ENCODE measurements at regions not wholly inside any gene's neighbourhood (a gene's known extent, or its start where the extent isn't known, plus 50 kb on each side); places are given as distances from the start of the nearest gene placed in this dataset.

- no peak for TF ChIP-seq POLR2A (IDR thresholded peaks at IDR 0.05)
- no peak for TF ChIP-seq POLR2AphosphoS5 (IDR thresholded peaks at IDR 0.05)
- TF ChIP-seq CTCF (IDR thresholded peaks at IDR 0.05), result no peak
- Histone ChIP-seq H3K27me3 (replicated peaks; ENCODE audit: insufficient read depth) (no peaks in the 10 kb centered on the region), H3K27ac (no peak overlapping the region), H3K36me3 (no peaks in the 10 kb centered on the region), H3K4me3 (no peak overlapping the region), H3K9me3 (no peaks in the 10 kb centered on the region), H3K4me1 (replicated peaks) (no peaks in the 10 kb centered on the region)
- no peak for DNase-seq (ENCODE audit: low spot score)
- intact Hi-C loops (cut with DNase I), result no loop called here
- 93% methylated on average over 5 of the region's 5 CpGs for WGBS
These were observed 301.4 kb upstream of the CNTN6 start for GRCh38 chr3:791442-791841.

GRCh38 chr3:792630-793029, 300.2 kb upstream of the CNTN6 start:
- Histone ChIP-seq H3K27me3 (replicated peaks; ENCODE audit: insufficient read depth) (no peaks in the 10 kb centered on the region), H3K4me3 (no peak overlapping the region), H3K9me3 (no peaks in the 10 kb centered on the region), H3K4me1 (replicated peaks) (no peaks in the 10 kb centered on the region), H3K36me3 (no peaks in the 10 kb centered on the region), H3K27ac (no peak overlapping the region)
- TF ChIP-seq CTCF (IDR thresholded peaks at IDR 0.05), result no peak
- TF ChIP-seq POLR2AphosphoS5 (IDR thresholded peaks at IDR 0.05), result no peak
- no peak for TF ChIP-seq POLR2A (IDR thresholded peaks at IDR 0.05)
- intact Hi-C loops (cut with DNase I), result no loop called here
- no peak for DNase-seq (ENCODE audit: low spot score)
- WGBS, result 61% methylated on average over 8 of the region's 8 CpGs

GRCh38 chr3:804211-804610, 288.6 kb upstream of the CNTN6 start:
- H3K4me1 ChIP-seq (replicated peaks), result no peaks in the 10 kb centered on the region
- H3K4me3 ChIP-seq, result no peak overlapping the region
- H3K27me3 ChIP-seq (replicated peaks; ENCODE audit: insufficient read depth), result no peaks in the 10 kb centered on the region
- no peak for DNase-seq (ENCODE audit: low spot score)
- TF ChIP-seq POLR2AphosphoS5 (IDR thresholded peaks at IDR 0.05) (no peak), CTCF (IDR thresholded peaks at IDR 0.05) (no peak), POLR2A (IDR thresholded peaks at IDR 0.05) (no peak)
- H3K9me3 ChIP-seq, result no peaks in the 10 kb centered on the region
- no peaks in the 10 kb centered on the region for H3K36me3 ChIP-seq
- 29% methylated on average over 2 of the region's 2 CpGs for WGBS
- H3K27ac ChIP-seq, result no peak overlapping the region
- intact Hi-C loops (cut with DNase I), result no loop called here

- intact Hi-C loops (cut with DNase I), result no loop called here
- WGBS, result 70% methylated on average over 1 of the region's 1 CpG
- Histone ChIP-seq H3K36me3 (no peaks in the 10 kb centered on the region), H3K9me3 (no peaks in the 10 kb centered on the region), H3K4me1 (replicated peaks) (no peaks in the 10 kb centered on the region), H3K27me3 (replicated peaks; ENCODE audit: insufficient read depth) (no peaks in the 10 kb centered on the region), H3K27ac (no peak overlapping the region), H3K4me3 (no peak overlapping the region)
- no peak for DNase-seq (ENCODE audit: low spot score)
- TF ChIP-seq CTCF (IDR thresholded peaks at IDR 0.05), result no peak
- TF ChIP-seq POLR2A (IDR thresholded peaks at IDR 0.05), result no peak
- TF ChIP-seq POLR2AphosphoS5 (IDR thresholded peaks at IDR 0.05), result no peak
These were observed 287.5 kb upstream of the CNTN6 start for GRCh38 chr3:805326-805725.

- 88% methylated on average over 2 of the region's 2 CpGs for WGBS
- no peak for TF ChIP-seq CTCF (IDR thresholded peaks at IDR 0.05)
- no peak for TF ChIP-seq POLR2A (IDR thresholded peaks at IDR 0.05)
- TF ChIP-seq POLR2AphosphoS5 (IDR thresholded peaks at IDR 0.05), result no peak
- Histone ChIP-seq H3K27me3 (replicated peaks; ENCODE audit: insufficient read depth) (no peaks in the 10 kb centered on the region), H3K27ac (no peak overlapping the region), H3K36me3 (no peaks in the 10 kb centered on the region), H3K4me3 (no peak overlapping the region), H3K4me1 (replicated peaks) (no peaks in the 10 kb centered on the region), H3K9me3 (no peaks in the 10 kb centered on the region)
- DNase-seq (ENCODE audit: low spot score), result no peak
- intact Hi-C loops (cut with DNase I), result no loop called here
These were observed 286.8 kb upstream of the CNTN6 start for GRCh38 chr3:806006-806405.
